HPDE6-E6E7 (cell line): ENCODE measurements at regions not wholly inside any gene's neighbourhood (a gene's known extent, or its start where the extent isn't known, plus 50 kb on each side); places are given as distances from the start of the nearest gene placed in this dataset.
A peak's percentile ranks its signal among the peaks of the same experiment; 100 is the strongest.
"Not testable (repeated sequence)": the region's sequence is repeated elsewhere in the genome, so short reads cannot be mapped to it uniquely, and the experiment has no call there.

Experiments
- DNase-seq: peaks from one replicate; pipeline ENCODE4 v3.0.0; 2011; ENCODE audit warnings: missing footprints; ENCODE audit errors: extremely low spot score

DNA sequence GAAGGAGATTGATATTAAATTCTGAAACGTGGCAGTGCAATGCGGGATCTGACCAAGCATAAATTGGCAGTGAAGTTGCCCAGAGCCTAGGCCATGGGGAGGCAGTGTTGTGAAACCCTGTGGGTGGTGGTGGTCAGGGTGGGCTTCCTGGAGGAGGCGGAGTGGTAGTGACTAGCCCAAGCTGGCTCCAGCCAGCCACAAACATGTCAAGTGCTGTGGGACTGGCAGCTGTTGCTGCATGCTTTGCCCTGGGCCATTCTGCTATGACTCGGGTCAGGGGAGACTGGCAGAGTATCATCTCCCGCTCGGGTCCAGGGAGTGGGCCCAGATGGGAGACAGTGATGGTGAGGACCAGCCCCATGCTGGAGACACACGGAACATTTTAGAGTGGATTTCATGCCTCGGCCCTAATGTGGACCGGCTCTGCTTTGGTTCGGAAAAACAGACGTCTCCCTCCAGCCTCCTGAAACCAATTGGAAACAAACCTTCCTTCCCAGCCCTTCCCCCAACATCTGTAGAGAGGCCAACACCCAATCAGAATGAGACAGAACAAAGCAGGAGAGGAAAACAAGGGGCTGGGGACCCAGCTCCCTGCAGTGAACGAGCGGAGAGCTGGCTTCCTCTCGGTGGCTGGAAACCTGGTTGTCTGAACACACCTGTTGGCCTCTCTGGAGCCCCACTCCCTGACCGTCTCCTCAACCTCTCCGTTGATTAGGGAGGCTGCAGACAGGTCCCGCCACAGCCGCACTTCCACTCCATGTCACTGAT is 58.2 kb downstream of the TMEM270 start:
- no peak for DNase-seq

DNA sequence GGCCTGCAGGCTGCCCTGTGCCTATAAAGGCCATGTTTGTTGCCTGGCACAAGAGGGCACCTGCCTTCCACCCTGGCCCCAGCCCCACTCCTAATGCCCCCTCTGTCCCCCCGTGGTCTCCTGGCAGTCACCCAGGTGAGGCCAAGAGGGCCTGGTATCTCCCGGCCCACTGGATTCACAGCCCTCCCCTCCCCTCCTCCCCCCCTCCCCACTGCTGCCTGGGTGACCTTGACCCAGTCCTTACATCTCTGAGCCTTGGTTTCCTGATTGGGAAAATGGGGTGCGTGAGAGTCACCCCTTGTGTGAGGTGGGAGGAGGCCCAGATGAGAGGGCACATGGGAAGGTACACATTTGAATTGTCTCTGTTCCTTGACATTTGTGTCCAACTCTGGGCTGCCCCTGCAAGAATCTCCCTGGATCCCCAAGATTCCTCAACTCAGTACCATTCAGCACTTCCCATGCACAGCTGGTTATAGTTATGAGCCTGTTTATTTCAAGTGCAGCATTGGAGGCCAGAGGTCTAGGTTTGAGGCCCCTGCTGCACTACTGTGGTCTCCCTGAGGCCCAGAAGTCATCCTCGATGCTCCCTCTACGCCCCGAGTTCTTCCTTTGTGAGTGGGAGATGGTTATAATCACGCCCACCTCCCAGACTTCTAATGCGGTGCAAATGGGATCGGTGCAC is 58.9 kb downstream of the TMEM270 start:
- no peak for DNase-seq

DNA sequence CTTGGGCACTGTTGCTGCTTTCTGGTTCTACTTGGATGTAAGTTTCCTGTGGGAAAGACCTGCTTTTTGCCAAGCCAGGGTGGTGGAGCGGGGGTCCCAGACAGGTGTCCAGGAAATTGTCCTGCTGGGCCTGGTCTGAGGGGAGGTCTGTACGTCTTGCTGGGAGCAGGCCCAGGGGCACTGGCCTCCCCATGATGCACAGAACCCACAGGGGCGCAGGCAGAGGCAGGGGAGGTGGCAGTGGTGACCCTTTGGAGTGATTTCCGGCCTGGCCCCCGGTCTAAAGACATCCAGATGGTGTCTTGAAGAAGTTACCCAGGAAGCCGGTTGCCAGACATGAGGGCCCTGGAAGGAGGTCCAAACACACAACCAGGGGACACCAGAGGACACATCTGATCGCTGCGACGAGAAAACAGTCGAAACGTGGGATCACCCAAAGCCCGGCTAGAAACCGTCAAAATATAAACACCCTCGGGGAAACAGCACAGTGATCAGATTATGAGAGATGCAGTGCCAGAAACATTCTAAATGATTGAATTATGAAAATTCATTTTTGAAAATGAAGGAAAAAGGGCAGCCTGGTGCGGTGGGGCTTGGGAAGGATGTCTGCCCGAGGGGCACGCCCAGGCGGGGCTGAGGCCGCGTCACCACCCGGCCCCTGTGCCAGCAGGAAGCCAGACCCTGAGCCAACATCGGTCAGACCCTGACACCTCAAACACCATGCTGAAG is 59.6 kb downstream of the TMEM270 start:
- DNase-seq = no peak

DNA sequence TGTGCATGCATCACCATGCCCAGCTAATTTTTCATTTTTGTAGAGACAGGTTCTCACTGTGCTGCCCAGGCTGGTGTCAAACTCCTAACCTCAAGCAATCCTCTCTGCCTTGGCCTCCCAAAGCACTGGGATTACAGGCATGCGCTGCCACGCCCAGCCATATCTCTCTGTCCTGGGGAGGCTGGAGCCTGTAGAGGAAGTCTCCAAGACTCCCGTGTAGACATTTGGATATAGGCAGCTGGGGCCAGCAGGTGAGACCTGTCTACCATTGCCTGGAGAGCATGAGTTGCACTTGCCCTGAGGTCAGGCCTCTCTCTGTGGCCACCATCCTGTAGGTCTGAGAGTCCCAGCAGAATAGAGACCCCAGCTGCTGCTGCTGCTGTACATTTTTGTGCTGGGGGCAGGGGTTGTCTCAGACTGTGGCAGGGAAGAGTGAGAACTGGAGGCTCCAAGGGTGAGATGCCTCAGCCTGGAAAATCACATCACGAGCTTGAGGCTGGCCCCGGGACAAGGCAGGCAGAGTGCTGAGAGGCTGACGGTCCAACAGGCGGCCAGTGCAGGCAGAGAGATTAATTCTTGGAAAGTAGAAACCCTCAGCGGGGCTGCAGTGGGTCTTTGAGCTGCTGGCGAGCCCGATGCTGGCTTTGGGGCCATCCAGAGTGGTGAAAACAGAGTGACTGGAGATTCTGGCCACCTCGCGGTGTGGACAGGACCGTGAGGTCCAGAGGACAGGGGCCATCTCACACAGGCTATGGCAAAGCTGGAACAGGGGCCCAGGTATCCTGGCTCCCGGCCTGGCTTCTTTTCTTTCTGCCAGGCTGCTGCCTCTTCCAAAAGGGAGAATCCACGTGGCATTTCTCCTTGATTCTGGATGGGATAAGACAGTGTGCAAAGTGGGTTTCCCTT is 60.9 kb downstream of the TMEM270 start:
- DNase-seq = no peak

DNA sequence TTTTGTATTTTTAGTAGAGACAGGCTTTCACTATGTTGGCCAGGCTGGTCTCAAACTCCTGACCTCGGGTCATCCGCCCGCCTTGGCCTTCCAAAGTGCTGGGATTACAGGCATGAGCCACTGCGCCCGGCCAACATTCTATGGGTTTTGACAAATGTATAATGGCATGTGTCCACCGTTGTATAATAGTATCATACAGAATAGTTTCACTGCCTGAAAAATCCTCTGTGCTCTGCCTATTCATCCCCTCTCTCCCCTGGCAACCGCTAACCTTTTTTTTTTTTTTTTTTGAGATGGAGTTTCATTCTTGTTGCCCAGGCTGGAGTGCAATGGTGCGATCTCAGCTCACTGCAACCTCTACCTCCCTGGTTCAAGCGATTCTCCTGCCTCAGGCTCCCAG is 67.7 kb downstream of the TMEM270 start:
- DNase-seq = not testable (repeated sequence)

DNA sequence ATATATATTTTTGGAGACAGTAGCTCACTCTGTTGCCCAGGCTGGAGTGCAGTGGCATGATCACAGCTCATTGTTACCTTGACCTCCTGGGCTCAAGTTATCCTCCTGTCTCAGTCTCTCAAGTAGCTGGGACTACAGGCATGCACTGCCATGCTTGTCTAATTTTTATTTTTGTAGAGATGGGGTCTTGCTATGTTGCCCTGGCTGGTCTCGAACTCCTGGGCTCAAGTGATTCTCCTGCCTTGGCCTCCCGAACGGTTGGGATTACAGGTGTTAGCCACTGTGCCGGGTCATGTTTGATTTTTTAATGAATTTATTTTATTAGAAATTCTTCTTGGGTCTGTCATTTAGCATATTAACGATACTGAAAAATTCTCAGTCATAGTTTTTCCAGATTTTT is 70.5 kb downstream of the TMEM270 start:
- no peak for DNase-seq

DNA sequence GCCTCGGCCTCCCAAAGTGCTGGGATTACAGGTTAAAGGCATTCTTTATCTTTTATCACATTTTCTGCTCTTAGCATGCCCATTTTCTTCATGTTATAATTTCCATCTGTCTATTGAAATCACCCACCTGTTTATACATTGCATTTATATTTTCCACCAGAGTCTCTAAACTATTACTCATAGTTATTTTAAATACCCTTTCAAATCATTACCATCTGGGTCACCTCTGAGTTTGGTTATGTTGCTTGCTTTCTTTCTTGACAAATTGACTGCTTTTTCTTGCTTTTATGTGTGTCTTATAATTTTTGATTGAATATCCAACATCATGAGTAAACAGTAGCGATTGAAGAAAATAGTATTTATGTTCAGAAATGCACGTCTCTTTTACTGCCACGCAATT is 71.4 kb downstream of the TMEM270 start:
- no peak for DNase-seq

DNA sequence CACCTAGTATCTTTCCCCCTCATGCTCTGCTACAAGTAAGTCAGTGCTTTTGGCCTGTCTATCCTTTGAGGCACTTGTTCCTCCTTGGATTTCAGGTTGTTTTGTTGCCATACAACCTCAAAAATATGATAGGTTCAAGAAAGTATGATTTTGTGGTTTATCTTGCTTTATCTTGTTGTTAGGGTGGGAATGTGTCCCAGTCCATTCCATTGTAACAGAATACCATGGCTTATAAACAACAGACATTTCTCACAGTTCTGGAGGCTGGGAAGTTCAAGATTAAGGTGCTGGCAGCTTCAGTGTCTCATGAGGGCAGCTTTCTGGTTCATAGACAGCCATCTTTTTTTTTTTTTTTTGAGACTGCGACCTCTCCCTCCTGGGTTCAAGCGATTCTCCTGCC is 72.1 kb downstream of the TMEM270 start:
- DNase-seq = no peak

DNA sequence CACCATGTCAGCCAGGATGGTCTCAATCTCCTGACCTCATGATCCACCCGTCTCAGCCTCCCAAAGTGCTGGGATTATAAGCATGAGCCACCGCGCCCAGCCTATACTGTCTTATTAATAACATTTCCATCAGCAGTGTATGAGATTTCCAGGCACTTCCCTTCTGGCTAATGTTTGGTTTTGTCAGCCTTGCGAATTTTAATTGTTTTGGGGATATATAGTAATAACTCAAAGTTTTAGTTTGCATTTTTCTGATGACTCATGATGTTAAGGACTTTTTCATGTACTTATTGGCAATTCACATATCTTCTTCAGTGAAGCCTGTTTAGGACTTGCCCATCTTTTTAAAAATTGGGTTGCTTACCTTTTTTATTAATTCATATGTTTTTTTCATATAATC is 76.0 kb downstream of the TMEM270 start:
- no peak for DNase-seq

DNA sequence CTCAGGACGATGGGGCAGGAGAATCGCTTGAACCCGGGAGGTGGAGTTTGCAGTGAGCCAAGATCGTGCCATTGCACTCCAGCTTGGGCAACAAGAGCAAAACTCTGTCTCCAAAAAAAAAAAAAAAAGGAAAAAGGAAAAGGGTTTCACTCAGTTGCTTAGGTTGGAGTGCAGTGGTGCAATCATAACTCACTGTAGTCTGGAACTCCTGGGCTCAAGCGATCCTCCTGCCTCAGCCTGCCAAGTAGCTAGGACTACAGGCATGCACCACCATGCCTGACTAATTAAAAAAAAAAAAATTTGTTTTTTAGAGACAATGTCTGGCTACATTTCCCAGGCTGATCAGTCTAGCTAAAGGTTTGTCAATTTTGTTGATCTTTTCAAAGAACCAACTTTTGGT is 76.7 kb downstream of the TMEM270 start:
- not testable (repeated sequence) for DNase-seq

DNA sequence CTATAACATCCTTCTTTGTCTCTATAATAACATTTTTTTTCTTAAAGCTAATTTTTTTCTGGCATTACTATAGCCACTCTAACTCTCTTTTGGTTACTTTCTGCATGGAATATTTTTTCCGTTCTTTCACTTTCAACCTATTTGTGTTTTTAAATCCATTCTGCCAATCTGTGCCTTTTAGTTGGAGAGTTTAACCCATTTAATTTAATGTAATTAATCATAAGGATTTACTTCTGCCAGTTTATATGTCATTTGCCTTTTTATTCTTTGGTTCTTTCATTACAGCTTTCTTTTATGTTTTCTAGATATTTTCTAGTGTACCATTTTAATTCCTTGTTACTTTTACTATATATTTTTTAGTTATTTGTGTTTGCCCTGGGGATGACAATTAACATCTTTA is 78.6 kb downstream of the TMEM270 start:
- no peak for DNase-seq

DNA sequence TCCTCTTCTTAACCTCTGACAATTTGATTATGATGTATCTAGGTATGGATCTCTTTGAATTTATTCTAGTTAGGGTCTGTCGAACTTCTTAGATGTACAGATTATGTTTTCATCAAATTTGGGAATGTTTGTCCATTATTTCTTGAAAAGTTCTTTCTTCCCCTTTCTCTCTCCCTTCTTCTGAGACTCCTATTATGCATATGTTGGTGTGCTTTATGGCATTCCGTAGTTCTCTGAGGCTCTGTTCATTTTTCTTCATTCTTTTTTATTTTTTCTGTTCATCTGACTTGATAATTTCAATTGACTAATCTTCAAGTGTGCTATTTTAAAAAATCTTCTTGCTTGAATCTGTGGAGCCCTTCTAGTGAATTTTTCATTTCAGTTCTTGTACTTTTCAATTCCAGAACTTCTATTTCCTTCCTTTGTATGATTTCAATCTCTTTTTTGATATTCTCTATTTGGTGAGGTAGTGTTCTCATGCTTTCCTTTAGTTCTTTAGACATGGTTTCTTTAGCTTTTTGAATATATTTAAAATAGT is 79.8 kb downstream of the TMEM270 start:
- DNase-seq = no peak

DNA sequence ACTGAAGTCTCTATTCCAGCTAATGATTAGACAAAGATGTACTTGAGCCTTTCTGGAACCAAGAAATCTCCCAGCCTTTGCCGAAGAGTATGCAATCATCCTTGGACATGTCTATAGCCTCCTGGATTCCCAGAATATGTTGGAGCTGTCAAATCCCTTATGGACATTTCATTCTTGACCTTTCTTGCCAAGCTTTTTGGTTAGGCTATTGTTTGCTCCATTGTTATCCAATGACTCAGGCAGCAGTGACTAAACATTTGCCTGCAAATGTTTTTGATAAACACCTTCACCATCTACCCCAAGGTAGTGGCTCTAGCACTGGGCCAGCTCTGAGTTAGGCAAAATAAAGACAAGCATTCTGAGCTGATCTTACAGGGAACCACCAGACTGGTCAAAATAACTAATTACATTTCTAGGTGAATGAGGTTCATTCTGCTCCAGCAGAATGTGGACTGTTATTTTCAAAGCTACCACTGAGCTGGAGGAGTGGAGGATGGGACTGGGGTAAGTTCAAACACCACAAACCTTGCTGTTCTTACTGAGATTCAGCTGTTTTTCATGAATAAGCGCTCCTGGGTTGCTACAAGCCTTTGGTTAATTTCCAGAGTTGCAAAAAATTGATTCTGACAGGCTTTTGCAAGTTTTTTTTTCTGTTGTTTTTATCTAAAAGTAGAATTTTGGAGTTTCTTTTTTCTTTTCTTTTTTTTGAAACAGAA is 81.0 kb downstream of the TMEM270 start:
- DNase-seq = peak; percentile 34

DNA sequence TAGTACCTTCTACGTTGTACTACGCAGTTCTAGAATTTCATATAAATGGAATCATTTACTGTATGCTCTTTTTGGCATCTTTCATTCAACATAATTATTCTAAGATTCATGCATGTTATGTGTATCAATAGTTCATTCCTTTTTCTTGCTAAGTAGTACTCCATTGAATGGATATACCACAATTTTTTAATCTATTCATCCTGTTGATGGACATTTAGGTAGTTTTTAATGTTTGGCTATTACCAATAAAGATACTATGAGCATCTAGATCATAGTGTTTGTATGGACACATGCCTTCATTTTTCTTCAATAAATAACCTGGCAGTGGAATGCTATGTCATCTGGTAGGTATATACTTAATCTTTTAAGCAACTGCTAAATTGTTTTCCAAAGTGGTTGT is 83.0 kb upstream of the ELN start:
- no peak for DNase-seq

DNA sequence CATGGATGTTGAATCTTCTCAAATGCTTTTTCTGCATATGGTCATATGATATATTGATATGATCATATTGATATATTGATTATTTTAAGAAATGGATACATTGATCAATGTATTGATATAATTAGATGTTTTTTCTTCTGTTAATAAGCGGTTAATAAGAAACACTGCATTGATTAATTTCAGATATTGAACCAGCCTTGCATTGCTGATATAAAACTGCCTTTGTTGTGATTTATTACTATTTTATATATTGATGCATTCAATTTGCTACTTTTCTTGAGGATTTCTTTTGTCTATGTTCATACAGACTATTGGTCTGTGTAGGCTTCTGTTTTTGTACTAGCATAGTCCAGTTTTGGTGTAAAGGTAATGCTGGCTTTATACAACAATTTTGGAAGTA is 79.7 kb upstream of the ELN start:
- DNase-seq = no peak

DNA sequence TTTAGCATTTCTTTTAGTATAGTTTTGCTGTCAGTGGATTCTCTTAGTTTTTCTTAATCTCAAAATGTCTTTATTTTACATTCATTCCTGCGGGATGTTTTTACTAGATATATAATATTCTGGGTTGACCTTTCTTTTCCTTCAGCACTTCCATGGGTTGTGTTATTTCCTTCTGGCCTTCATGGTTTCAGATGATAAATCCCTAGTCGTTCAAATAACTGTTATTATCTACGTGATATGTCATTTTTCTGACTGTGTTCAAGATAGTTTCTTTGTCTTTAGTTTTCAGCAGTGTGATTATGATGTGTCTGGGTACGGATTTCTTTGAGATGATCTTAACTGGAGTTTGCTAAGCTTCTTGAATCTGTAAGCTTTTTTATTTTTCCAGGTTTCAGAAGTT is 75.7 kb upstream of the ELN start:
- no peak for DNase-seq

DNA sequence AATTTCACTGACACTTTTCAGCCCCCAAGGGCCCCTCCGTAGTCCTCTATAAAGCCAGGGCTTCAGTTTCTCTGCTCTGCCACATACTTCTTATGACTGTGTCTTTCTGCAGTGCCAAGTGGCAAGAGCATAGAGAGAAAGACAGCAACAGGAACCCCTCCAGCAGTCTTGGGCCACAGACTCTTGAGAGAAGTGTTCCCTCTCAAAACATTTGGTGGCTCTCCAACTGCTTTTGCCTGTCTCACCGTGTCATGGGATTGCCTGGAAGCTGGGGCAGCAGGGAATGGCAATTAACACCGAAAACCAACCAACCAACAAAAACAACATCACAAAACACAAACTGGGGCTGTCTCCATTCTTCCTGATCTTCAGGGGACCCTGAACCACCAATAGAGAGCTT is 73.8 kb upstream of the ELN start:
- no peak for DNase-seq

DNA sequence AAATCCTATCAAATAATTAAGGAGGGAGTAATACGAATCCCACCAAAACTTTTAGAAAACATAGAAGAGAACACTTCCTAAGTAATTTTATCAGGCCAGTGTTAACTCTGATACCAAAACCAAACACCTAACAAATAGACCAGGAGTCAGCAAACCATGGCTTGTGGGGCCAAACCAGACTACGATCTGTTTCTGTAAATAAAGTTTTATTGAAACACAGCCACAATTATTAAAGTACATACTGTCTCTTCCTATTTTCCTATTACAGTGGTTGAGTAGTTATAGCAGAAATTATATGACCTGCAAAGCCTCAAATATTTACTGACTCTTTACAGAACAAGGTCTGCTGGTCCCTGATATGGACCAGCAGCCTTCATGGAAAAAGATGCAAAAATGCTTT is 73.1 kb upstream of the ELN start:
- DNase-seq = no peak

DNA sequence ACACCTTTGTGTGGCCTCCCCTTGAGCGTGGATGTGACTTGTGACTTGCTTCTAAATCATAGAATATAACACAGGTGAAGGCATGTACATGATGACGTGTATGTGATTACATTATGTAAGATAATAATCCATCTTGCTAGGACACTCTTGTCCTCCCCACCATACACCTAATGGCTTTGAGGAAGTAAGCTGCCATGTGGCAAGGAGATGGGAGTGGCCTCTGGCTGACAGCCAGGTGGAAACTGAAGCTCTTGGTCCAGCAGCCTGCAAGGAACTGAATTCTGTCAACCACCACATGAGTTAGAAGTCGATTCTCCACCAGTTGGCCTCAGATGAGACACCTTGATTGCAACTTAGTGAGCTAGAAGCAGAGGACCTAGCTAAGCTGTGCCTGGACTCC is 67.4 kb upstream of the ELN start:
- no peak for DNase-seq

DNA sequence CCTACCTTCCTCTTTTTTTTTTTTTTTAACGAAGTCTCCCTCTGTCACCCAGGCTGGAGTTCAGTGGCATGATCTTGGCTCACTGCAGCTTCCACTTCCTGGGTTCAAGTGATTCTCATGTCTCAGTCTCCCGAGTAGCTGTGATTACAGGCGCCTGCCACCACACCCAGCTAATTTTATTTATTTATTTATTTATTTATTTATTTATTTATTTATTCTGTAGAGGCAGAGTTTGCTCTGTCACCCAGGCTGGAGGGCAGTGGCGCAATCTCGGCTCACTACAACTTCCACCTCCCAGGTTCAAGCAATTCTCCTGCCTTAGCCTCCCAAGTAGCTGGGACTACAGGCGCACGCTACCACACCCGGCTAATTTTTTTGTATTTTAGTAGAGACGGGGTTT is 66.0 kb upstream of the ELN start:
- not testable (repeated sequence) for DNase-seq

DNA sequence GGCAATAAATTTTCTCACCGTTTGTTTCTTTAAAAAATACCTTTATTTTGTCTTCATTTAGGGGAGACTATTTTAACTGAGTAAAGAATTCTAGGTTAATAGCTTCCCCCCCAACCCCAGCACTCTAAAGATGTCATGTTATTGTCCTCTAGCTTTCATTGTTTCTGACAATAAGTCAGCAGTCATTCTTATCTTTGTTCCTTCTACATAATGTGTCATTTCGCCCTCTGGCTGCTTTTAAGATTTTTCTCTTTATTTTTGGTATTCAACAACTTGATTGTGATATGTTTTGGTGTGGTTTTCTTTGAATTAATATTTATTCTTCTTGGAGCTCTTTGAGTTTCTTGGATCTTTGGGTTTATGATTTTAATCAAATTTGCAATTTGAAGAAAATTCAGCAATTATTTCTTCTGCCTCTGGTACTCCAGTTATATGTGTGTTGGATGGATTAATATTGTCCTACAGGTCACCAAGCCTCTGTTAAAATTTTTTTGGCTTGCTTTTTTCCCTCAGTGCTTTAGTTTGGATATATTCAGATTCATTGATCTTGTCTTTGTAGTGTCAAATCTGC is 64.6 kb upstream of the ELN start:
- DNase-seq = no peak
